CD4-positive, alpha-beta T cell treated with Interleukin-17A for 4 hours (primary cell): ENCODE measurements at regions not wholly inside any gene's neighbourhood (a gene's known extent, or its start where the extent isn't known, plus 50 kb on each side); places are given as distances from the start of the nearest gene placed in this dataset.

ENCODE experiments used
- DNase-seq: peaks from one replicate; pipeline ENCODE4 v3.0.0-alpha.2; 2020; ENCODE audit warnings: mixed read lengths

GRCh38 chr5:155211764-155212163, 198.2 kb downstream of the KIF4B start:
- DNase-seq: no peak

GRCh38 chr5:155222393-155222792, 208.8 kb downstream of the KIF4B start:
- DNase-seq: no peak

- no peak for DNase-seq
These were observed 215.6 kb downstream of the KIF4B start for GRCh38 chr5:155229135-155229534.

GRCh38 chr5:155239803-155240202, 226.2 kb downstream of the KIF4B start:
- no peak for DNase-seq

GRCh38 chr5:155250596-155250995, 237.0 kb downstream of the KIF4B start:
- DNase-seq: no peak

GRCh38 chr5:155252025-155252424, 238.5 kb downstream of the KIF4B start:
- no peak for DNase-seq

- DNase-seq: no peak
These were observed 239.2 kb downstream of the KIF4B start for GRCh38 chr5:155252717-155253116.

GRCh38 chr5:155254399-155254798, 240.8 kb downstream of the KIF4B start:
- DNase-seq: no peak

- no peak for DNase-seq
These were observed 244.6 kb downstream of the KIF4B start for GRCh38 chr5:155258161-155258560.

- DNase-seq: no peak
These were observed 246.1 kb downstream of the KIF4B start for GRCh38 chr5:155259648-155260047.

GRCh38 chr5:155260798-155261197, 247.2 kb downstream of the KIF4B start:
- DNase-seq: no peak

- DNase-seq: no peak
These were observed 249.8 kb downstream of the KIF4B start for GRCh38 chr5:155263381-155263780.

- DNase-seq: no peak
These were observed 251.3 kb downstream of the KIF4B start for GRCh38 chr5:155264809-155265208.

GRCh38 chr5:155268770-155269425, 255.3 kb downstream of the KIF4B start:
- DNase-seq: no peak

- DNase-seq: no peak
These were observed 257.2 kb downstream of the KIF4B start for GRCh38 chr5:155270725-155271124.

- no peak for DNase-seq
These were observed 260.9 kb downstream of the KIF4B start for GRCh38 chr5:155274484-155274883.

- no peak for DNase-seq
These were observed 261.7 kb downstream of the KIF4B start for GRCh38 chr5:155275222-155275621.

GRCh38 chr5:155276231-155276630, 262.7 kb downstream of the KIF4B start:
- no peak for DNase-seq

GRCh38 chr5:155278532-155278931, 265.0 kb downstream of the KIF4B start:
- no peak for DNase-seq

- DNase-seq: no peak
These were observed 269.1 kb downstream of the KIF4B start for GRCh38 chr5:155282503-155283107.

- DNase-seq: no peak
These were observed 272.2 kb downstream of the KIF4B start for GRCh38 chr5:155285706-155286105.

- DNase-seq: no peak
These were observed 277.4 kb downstream of the KIF4B start for GRCh38 chr5:155290937-155291336.

GRCh38 chr5:155293605-155294178, 280.1 kb downstream of the KIF4B start:
- DNase-seq: no peak

- DNase-seq: no peak
These were observed 281.6 kb downstream of the KIF4B start for GRCh38 chr5:155295111-155295510.
